ENCODE measurements at regions not wholly inside any gene's neighbourhood (a gene's known extent, or its start where the extent isn't known, plus 50 kb on each side); places are given as distances from the start of the nearest gene placed in this dataset.

GRCh38 chr6:129967427-129967826, 51.0 kb upstream of the L3MBTL3 start:
- no peak for DNase-seq
- TF ChIP-seq, protein P1, sequence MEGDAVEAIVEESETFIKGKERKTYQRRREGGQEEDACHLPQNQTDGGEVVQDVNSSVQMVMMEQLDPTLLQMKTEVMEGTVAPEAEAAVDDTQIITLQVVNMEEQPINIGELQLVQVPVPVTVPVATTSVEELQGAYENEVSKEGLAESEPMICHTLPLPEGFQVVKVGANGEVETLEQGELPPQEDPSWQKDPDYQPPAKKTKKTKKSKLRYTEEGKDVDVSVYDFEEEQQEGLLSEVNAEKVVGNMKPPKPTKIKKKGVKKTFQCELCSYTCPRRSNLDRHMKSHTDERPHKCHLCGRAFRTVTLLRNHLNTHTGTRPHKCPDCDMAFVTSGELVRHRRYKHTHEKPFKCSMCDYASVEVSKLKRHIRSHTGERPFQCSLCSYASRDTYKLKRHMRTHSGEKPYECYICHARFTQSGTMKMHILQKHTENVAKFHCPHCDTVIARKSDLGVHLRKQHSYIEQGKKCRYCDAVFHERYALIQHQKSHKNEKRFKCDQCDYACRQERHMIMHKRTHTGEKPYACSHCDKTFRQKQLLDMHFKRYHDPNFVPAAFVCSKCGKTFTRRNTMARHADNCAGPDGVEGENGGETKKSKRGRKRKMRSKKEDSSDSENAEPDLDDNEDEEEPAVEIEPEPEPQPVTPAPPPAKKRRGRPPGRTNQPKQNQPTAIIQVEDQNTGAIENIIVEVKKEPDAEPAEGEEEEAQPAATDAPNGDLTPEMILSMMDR (IDR thresholded peaks at IDR 0.05; ENCODE audit: low read depth, low read length), result no peak
- no peaks in the 10 kb centered on the region for H3K4me1 ChIP-seq
- no peaks in the 10 kb centered on the region for H3K36me3 ChIP-seq
- no peaks in the 10 kb centered on the region for H3K27me3 ChIP-seq
- H3K4me3 ChIP-seq (ENCODE audit: low read depth, low read length), result no peak overlapping the region
- no peaks in the 10 kb centered on the region for H3K9me3 ChIP-seq

- Histone ChIP-seq H3K36me3 (no peaks in the 10 kb centered on the region), H3K4me3 (ENCODE audit: low read depth, low read length) (no peak overlapping the region), H3K4me1 (no peaks in the 10 kb centered on the region), H3K27me3 (no peaks in the 10 kb centered on the region), H3K9me3 (no peaks in the 10 kb centered on the region)
- TF ChIP-seq, protein P1 (IDR thresholded peaks at IDR 0.05; ENCODE audit: low read depth, low read length), result no peak
- DNase-seq, result no peak
Measured at GRCh38 chr6:129966125-129966524, 52.3 kb upstream of the L3MBTL3 start.

GRCh38 chr6:129965096-129965495, 53.3 kb upstream of the L3MBTL3 start:
- H3K4me3 ChIP-seq (ENCODE audit: low read depth, low read length), result no peak overlapping the region
- DNase-seq, result no peak
- H3K36me3 ChIP-seq, result no peaks in the 10 kb centered on the region
- no peaks in the 10 kb centered on the region for H3K4me1 ChIP-seq
- TF ChIP-seq, protein P1 (IDR thresholded peaks at IDR 0.05; ENCODE audit: low read depth, low read length), result no peak
- no peaks in the 10 kb centered on the region for H3K9me3 ChIP-seq
- H3K27me3 ChIP-seq, result no peaks in the 10 kb centered on the region

GRCh38 chr6:129959358-129959930, 58.9 kb upstream of the L3MBTL3 start:
- Histone ChIP-seq H3K36me3 (no peaks in the 10 kb centered on the region), H3K9me3 (no peaks in the 10 kb centered on the region), H3K4me3 (ENCODE audit: low read depth, low read length) (no peak overlapping the region), H3K27me3 (no peaks in the 10 kb centered on the region), H3K4me1 (no peaks in the 10 kb centered on the region)
- DNase-seq, result no peak
- TF ChIP-seq, protein P1 (IDR thresholded peaks at IDR 0.05; ENCODE audit: low read depth, low read length), result no peak

DNA sequence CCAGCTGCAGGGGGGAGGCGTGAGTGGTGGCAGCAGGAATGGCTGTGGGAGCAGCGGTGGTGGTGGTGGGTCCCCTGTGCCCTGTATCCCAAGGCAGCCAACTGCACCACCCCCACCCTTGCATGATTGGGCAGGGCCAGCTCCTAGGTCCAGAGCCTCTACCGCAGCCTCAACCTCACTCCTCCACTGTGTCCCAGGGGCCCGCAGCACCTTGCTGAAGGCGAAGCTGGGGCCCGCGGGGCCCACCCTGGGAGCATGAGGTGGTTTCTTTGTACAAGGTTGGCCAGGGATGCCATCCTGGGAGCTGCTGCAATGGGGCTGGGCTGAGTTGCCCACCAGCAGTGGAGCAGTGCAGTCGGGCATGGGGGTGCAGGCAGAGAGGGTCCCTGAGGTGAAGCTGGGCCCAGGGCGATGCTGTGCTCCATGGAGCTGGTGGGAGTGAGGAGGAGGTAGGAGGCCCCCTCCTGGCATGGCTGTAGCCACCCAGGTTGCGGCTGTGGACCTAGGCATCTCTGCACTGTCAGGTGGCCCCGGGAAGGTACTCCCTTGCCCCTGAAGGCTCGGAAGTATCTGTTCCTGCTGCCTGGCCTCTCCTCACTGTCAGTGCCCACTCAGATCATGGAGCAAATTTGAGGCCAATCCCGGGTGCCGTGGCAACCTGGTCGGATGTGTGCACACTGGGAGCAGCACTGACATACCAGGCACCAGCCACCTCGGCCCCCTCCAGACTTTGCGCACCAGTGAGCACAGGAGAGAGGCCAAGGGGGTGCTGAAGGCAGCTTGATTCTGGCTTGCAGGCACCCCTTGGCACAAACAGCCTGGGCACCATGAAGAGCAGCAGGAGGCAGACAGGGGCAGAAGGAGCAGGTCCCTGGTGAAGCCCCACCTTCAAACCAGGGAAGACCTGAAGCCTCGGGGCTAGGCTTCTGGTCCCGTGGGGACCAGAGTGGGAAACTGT, 60.2 kb upstream of the L3MBTL3 start:
- Histone ChIP-seq H3K36me3 (no peaks in the 10 kb centered on the region), H3K4me3 (ENCODE audit: low read depth, low read length) (no peak overlapping the region)
- TF ChIP-seq, protein P1 (IDR thresholded peaks at IDR 0.05; ENCODE audit: low read depth, low read length), result no peak

GRCh38 chr6:129955584-129955983, 62.8 kb upstream of the L3MBTL3 start:
- H3K4me1 ChIP-seq, result no peaks in the 10 kb centered on the region
- no peak for DNase-seq
- H3K9me3 ChIP-seq, result no peaks in the 10 kb centered on the region
- H3K27me3 ChIP-seq, result no peaks in the 10 kb centered on the region
- H3K4me3 ChIP-seq (ENCODE audit: low read depth, low read length), result no peak overlapping the region
- TF ChIP-seq, protein P1 (IDR thresholded peaks at IDR 0.05; ENCODE audit: low read depth, low read length), result no peak
- H3K36me3 ChIP-seq, result no peaks in the 10 kb centered on the region

More for the DNA sequence above, 60.2 kb upstream of the L3MBTL3 start:
- Histone ChIP-seq H3K27me3 (no peaks in the 10 kb centered on the region), H3K4me1 (no peaks in the 10 kb centered on the region), H3K9me3 (no peaks in the 10 kb centered on the region)
- DNase-seq, result no peak
